ENCODE measurements at regions not wholly inside any gene's neighbourhood (a gene's known extent, or its start where the extent isn't known, plus 50 kb on each side); places are given as distances from the start of the nearest gene placed in this dataset.

GRCh38 chr13:70694996-70695715 is 586.9 kb upstream of the KLHL1 start:
- H3K4me1 ChIP-seq (ENCODE audit: insufficient read depth, low read length), result no peaks in the 10 kb centered on the region
- peaks cover 0 to 5% (median 2%) of the 10 kb centered on the region in 3 experiments; a peak in 4 of 7 replicates for H3K36me3 Mint-ChIP-seq (ENCODE audit: insufficient read depth in 1 of 3, low read depth in 3 of 3)
- H3K23ac ChIP-seq (ENCODE audit: insufficient read length, low read depth, low read length), result no peak overlapping the region
- H3K4me3 Mint-ChIP-seq, result no peak overlapping the region
- peaks cover 3 to 5% of the 10 kb centered on the region in 2 experiments; a peak in 3 of 5 replicates for H3K9me3 Mint-ChIP-seq
- H3K27me3 ChIP-seq (ENCODE audit: insufficient read depth, low read length), result no peaks in the 10 kb centered on the region
- H3K4me1 Mint-ChIP-seq, result no peaks in the 10 kb centered on the region
- H3K56ac ChIP-seq (ENCODE audit: insufficient read length, low read depth, low read length), result no peak overlapping the region
- no peak overlapping the region for H2BK120ac ChIP-seq (ENCODE audit: low read depth, low read length, poor library complexity, severe bottlenecking)
- no peak overlapping the region for H3K18ac ChIP-seq (ENCODE audit: insufficient read length, low read depth, low read length)
- H4K5ac ChIP-seq (ENCODE audit: insufficient read length, low read depth, low read length), result no peak overlapping the region
- H3K9ac ChIP-seq (ENCODE audit: extremely low read depth, insufficient read length, low read length), result no peak overlapping the region
- no peak overlapping the region for H3K27ac ChIP-seq (ENCODE audit: insufficient read length, low read depth, low read length)
- no peak overlapping the region for H2AFZ ChIP-seq (ENCODE audit: low read length)
- H3K27ac Mint-ChIP-seq, result no peak overlapping the region
- H3K4me2 ChIP-seq (ENCODE audit: insufficient read depth, insufficient read length, low read length), result no peak overlapping the region
- no peak overlapping the region for H2AK5ac ChIP-seq (ENCODE audit: insufficient read length, low read length)
- H3K27me3 Mint-ChIP-seq (ENCODE audit: low read depth), result no peaks in the 10 kb centered on the region
- no peak overlapping the region for H2BK20ac ChIP-seq (ENCODE audit: low read depth, low read length, poor library complexity, severe bottlenecking)
- H3K14ac ChIP-seq (ENCODE audit: insufficient read depth, low read length), result no peak overlapping the region
- H3K79me2 ChIP-seq (ENCODE audit: insufficient read depth, low read length), result no peaks in the 10 kb centered on the region
- H3T11ph ChIP-seq (ENCODE audit: low read length), result no peak overlapping the region
- H2BK12ac ChIP-seq (ENCODE audit: insufficient read length, low read depth, low read length), result no peak overlapping the region
- H3K4ac ChIP-seq (ENCODE audit: low read depth, low read length), result no peak overlapping the region
- no peaks in the 10 kb centered on the region for H3K79me1 ChIP-seq (ENCODE audit: insufficient read depth, low read depth, low read length, poor library complexity, severe bottlenecking)
- no peak for TF ChIP-seq CTCF (conservative IDR thresholded peaks at IDR 0.05)
- DNase-seq, result no peak
- no peak overlapping the region for H2BK15ac ChIP-seq (ENCODE audit: low read depth, low read length)
- H4K91ac ChIP-seq (ENCODE audit: insufficient read length, low read depth, low read length), result no peak overlapping the region
- H3K9me3 ChIP-seq (ENCODE audit: control insufficient read depth, low read depth, low read length), result no peaks in the 10 kb centered on the region
- H3K23me2 ChIP-seq (ENCODE audit: insufficient read length, low read depth, low read length, poor library complexity, severe bottlenecking), result no peaks in the 10 kb centered on the region
- H2BK5ac ChIP-seq (ENCODE audit: insufficient read length, low read length), result no peak overlapping the region
- H4K20me1 ChIP-seq (ENCODE audit: control insufficient read depth, insufficient read depth, insufficient read length), result no peaks in the 10 kb centered on the region
- WGBS (ENCODE audit: extremely low coverage, insufficient read length, low lambda C conversion rate), result no CpG with 5 or more reads among the region's 3 CpGs
- H4K8ac ChIP-seq (replicated peaks; ENCODE audit: insufficient read length, low read depth, low read length), result no peak overlapping the region
